HG02678 (cell line): ENCODE measurements at regions not wholly inside any gene's neighbourhood (a gene's known extent, or its start where the extent isn't known, plus 50 kb on each side); places are given as distances from the start of the nearest gene placed in this dataset.
"Not testable (repeated sequence)": the region's sequence is repeated elsewhere in the genome, so short reads cannot be mapped to it uniquely, and the experiment has no call there.

Experiments
- ATAC-seq: cut with Tn5 transposase; IDR thresholded peaks from one replicate; pipeline ENCODE4 v1.9.1; 2021; ENCODE audit warnings: mild to moderate bottlenecking, moderate library complexity; ENCODE audit not compliant: unreplicated experiment

DNA sequence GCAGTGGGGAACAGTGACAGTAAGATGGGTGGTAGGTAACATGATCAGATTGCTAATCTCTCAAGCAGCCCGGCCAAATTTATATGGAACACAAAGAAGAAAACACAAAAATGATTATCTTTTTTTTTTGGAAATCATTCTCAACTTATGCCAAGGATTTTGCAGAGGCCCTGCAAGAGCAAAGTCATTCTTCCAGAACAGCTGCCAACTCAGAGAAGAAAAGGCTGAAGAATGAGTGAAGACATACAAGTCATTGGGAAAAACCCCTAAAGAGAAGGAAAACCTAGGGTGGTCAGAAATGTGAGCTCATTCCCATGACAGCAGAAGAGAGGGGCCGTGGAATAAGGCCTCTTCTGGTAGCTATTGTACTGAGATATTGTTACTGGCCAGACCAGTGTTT, 246.7 kb downstream of the SHOX2 start:
- ATAC-seq = no peak

DNA sequence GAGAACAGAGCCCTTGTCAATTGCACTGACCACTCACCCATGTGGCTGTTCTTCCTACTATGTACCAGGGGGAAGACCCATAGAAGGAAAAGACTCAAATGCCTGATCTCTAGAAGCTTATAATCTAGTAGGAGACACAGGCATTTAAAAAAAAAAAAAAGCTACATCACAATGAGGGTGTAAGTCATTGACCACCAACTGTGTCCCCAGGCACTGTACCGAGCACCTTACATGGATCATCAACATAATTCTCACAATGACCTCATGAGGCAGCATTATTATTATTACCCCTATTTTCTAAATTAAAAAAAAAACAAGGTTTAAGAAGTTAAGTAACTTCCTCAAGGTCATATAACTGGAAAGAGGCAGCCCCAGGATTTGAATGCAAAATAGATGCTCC, 247.4 kb downstream of the SHOX2 start:
- ATAC-seq = no peak

DNA sequence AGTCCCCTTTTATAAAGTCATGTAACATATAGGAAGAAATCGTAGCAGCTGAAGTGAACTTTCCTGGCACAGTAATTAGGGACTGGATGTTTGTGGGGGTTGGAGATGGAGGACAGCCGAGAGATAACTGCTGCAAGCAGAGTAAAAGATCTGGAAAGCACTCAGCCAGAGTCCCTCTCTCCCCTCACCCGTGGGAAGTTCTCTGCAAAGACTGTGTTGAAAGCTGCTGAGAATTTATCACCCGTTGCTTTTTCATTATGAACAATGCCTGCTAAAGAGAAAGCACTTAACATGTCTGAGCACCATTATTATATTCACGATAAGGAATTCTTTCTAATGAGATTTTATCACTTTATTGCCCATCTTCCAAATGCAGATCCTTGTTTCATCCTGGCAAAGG, 248.8 kb downstream of the SHOX2 start:
- ATAC-seq = no peak

DNA sequence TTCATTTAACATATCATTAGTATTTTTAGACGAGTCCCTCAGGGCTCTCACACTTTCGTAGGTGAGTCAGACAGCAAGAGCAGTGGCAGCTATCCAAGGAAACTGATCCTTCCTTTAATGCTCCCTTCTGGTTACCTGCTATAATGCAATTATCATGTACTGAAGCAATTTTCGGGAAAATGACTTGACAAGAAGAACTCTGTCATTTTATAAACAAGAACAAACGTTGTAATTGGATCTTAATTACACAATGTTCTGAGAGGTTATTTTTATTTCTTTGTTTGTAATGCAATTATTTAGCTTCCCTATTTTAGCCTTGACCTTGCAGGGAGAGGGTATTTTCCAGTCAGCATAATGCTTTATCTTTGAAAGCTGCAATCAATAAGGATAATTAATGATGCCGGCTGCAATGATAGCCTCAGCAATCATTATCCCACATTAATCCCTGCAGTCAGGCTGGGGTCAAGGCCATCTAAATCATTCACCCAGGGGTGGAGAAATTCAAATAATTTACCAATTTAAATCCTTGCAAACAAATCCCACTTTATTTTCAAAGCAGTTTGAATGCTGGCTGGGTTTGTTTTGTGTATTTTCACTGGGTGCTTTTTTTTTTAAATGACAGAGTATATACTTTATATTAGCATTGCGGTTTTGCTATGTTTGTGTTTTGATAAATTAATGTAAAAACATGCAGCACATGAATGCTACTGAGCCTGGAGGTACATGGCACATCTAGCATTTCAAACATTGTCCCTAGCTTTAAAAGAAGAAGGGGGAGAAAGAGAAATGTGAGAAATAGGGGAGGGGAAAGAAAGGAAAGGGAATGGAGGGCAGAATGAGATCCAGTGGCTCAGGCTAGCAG, 249.9 kb downstream of the SHOX2 start:
- ATAC-seq = no peak

DNA sequence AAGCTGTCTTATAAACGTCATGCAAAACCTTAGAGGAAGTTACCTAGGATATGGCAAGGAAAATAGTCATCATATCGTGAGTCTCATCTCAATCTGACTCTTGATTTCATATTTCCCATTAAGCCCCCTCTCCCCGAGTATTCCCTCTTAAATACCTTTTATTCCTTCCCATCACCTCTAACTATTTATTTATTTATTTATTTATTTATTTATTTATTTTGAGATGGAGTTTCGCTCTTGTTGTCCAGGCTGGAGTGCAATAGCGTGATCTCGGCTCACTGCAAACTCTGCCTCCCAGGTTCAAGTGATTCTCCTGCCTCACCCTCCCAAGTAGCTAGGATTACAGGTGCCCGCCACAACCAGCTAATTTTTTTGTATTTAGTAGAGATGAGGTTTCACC, 260.4 kb downstream of the SHOX2 start:
- ATAC-seq = not testable (repeated sequence)

DNA sequence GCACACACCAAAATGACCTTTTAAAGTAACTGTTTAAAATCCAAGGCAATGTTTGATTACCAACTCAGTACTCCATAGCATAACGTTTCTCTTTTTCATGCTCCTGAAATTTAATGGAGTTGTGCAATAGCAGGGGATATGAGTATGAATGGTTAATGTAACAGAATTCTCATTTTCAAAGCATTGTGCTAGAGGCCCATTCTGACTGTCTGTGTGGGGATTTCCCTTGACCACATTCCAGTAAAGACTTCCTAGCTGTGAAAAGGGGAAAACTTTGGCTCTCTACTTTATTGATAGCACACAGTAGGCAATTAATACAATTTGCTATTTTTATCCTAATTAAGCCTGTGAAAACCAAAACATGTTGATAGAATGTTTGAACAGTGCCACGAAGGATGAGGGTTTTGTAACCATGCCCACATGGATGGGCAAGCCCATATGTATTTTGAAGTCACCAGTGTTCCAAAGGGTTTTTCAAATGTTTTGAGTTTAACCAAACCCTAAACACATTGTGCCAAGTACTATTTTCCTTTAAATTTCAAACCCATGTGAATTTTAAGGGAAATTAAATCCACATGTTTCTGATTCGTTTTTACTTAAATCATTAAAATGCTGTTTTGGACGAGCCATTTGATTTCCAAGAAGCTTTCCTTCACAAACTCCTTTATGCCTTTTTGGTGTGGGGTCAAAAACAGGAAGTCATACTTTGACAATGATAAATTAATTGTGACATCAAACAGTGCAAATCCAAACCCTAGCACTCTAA, 261.2 kb downstream of the SHOX2 start:
- no peak for ATAC-seq

DNA sequence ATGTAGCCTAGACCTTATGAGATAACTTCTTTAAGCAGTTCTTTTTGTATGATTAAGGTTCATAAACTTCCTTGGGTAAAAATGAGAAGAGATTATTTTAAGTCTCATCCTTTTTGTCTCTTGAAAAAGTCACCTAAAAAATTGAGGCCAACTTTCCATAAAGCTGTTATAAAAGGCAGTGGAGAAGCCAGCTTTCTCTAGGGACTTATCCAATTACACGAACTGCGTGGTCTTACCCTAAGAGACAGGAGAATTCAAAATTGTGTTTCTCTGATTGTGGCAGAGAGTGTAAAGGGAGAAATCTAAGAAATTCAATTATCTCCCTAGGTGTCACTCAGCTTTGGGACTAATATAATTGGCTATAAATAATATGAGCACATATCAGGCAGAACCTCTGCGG, 262.0 kb downstream of the SHOX2 start:
- ATAC-seq = no peak

DNA sequence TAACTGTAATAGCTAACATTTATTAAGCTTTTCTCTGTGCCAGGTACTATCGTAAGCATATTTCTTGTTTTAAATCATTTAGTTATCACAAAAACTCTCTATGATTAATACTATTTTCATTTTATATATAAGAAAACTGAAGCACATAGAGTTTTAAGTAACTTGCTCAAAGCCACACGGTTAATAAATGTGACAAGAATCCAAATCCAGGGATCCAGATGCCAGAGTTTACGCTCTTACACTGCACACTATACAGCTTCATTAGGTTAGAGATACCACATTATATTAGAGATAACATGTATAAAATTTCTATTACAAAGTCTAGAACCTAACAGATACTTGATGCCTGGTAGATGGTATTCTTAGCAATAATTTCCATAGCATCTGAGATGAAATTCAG, 265.2 kb downstream of the SHOX2 start:
- no peak for ATAC-seq

DNA sequence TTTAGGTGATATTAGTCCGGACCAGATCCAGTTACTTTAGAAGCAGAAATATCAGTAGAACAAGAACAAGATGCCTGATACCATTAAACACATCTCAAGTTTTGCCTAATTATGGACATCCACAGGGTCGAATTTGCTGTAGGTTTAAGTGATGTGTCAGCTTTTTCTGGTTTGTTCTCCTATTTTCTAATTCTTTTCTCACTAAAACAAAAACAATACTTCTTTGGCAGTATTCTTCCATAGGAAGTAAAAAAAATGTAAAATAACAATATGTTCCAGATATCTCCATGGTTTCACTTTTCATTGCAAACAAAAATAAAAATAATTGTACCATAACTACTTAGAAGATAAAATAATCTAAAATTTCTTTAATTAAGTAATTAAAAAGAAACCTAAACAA, 265.7 kb downstream of the SHOX2 start:
- no peak for ATAC-seq

DNA sequence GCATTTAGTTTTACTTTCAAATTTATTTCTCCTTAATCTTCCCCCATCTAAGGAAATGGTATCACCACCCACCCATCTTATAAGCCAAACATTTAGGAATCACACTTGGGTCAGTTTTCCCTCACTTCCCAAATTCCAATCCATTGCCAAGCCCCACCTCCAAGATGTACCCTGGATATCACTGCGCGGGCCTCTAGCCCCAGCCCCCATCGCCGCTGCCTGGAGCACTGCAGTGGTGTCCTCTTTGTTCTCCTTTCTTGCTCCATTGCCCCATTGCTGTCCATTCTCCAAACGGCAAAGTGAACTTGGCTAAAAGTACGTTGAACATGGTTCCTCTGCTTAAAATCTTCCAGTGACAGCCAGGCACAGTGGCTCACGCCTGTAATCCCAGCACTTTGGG, 267.8 kb downstream of the SHOX2 start:
- ATAC-seq = no peak

DNA sequence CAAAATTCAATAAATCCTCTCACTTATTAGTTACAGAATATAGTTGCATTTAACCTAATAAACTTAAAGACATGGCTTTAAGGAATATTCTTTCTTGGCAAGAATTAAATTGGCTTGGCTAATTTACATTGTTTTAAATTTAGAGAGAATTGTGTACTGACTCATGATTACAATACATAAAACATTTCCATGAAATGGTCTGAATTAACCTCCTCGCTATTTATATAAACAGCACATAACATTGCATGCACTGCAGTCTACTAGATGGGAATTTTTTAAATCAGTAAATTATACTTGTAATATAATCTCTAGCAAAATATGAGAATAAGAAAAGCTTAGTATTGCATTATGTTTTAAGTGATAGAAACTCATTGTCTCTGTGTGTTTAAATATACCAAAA, 268.9 kb downstream of the SHOX2 start:
- no peak for ATAC-seq

DNA sequence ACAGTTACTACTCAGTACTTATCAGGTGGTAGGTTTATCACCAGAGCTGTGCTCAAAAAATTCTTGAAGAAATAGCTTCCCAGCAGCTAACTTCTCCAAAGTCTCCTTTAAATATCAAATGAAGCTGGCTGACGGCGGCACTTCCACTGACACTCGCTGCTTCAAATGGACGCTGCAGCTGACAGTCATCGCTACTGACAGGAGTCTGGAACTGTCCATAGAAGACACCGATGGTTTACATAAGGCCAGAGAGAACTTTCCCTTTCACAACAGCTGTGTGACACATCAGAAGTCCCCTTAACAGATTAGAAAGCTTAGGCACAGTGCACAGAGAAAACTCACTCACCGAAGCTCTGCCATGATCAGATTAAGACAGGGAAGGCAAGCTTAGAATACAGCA, 270.2 kb downstream of the SHOX2 start:
- no peak for ATAC-seq

DNA sequence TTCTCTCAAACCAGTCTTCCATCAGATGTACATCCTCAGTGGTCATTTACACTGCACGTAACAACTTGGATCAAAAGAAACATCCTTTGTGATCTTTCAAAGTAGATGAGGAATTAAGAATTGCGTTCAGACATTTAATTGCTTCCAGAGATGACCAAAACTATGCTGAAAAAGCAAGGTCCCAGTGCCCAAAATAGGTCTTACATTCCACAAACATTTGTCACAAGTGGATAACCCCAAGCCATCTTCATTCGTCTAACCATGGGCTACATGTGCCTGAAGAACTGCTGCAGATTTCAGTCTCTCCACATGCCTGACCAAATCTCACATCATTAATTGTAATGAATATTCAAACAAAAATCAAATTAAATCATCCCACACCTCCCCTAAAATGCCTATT, 273.6 kb downstream of the SHOX2 start:
- no peak for ATAC-seq

DNA sequence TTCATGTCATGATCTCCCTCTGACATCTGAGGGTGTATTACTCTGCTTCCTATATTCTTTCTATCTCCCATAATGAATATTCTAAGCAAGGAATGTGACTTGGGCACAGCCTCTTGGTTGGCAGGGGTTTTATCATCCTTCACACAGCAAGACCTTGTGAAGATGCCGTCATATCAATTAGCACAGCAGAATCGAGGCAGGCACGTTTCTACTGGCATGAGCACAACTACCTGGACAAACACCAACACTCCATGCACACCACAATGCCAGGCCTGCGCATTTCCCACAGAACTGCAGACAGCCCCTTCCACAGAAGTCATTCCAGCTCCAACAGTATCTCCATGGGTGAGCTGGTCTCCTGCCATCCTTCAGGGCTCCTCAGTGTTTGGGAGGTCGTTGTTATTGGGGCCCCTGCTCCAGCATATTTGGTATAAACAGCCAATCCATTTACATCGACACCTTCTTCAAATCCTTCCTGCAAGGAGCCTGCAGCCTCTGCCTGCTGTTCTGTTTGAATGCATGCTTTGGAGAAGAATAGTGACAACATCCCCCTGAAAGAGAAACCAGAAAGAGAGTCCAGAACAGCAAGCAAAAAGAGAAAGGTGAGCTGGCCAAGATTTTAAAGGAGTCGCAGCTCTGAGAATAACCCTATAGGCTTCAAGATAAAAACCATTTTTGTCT, 275.5 kb downstream of the SHOX2 start:
- ATAC-seq = no peak

DNA sequence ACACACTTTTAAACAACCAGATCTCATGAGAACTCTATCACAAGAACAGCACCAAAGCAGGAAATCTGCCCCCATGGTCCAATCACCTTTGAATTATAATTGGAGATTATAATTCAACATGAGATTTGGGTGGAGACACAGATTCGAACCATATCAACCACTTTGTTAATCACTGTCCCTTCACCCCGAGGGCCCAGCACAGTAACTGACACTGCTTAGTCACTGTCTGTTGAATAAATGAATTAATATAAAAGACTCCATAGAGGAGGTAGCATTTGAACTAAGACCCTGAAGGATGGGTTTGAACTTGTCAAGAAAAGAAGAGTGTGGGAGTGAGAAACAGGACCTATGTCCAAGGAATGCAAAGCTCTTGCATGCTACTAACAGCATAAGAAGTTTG, 276.4 kb downstream of the SHOX2 start:
- no peak for ATAC-seq

DNA sequence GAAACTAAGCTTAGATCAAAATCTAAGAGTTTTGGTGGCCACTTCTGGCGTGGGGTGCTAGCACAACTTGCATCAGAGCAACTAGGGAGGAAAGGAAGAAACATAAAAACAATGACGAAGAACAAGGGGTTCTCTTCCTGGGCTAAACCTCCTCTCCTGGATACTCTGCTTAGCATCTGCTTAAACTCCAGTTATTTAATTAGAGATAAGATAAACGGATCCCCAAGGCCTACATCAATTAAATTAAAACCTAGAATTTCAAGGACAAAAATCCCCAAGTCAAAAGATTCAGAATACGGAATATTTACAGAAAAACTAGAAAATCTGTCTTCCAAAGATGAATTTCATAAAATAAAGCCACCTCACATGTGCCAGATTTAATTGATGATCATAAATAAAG, 281.9 kb downstream of the SHOX2 start:
- no peak for ATAC-seq

DNA sequence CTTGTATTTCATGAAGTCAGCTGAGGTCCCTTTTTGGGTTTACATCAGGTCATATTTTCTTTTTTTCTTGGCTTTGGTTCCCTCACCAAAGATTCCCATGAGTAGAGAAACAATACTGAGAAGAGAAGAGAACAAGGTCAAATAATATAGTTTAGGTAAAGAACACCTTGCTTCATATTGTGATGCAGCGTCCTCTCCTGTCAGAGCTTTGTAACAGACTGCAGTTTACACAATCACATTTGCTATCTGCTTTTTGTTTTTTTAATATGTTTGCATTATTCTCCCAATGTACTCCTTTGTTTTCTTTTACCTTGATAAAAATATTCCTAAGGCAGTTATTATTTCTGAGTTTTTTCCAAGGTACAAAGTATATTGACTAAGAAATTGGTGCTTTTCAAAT, 283.2 kb downstream of the SHOX2 start:
- ATAC-seq = no peak

DNA sequence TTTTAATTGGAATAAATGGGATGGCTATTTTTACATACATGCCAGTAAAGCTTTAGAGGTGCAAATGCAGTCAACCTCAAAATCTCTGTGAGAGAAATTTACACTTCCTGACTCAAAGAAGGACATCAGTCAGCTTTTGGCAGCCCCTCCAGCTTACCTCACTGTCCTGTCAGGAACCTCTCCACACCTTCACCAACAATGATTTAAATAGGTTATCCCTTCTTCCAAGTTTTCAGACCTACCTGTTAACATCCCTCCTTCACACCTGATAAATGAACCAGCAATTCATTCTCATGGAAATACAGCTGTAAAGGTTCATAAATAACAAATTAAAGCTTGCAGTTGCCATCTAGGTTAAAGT, 286.1 kb downstream of the SHOX2 start:
- no peak for ATAC-seq

DNA sequence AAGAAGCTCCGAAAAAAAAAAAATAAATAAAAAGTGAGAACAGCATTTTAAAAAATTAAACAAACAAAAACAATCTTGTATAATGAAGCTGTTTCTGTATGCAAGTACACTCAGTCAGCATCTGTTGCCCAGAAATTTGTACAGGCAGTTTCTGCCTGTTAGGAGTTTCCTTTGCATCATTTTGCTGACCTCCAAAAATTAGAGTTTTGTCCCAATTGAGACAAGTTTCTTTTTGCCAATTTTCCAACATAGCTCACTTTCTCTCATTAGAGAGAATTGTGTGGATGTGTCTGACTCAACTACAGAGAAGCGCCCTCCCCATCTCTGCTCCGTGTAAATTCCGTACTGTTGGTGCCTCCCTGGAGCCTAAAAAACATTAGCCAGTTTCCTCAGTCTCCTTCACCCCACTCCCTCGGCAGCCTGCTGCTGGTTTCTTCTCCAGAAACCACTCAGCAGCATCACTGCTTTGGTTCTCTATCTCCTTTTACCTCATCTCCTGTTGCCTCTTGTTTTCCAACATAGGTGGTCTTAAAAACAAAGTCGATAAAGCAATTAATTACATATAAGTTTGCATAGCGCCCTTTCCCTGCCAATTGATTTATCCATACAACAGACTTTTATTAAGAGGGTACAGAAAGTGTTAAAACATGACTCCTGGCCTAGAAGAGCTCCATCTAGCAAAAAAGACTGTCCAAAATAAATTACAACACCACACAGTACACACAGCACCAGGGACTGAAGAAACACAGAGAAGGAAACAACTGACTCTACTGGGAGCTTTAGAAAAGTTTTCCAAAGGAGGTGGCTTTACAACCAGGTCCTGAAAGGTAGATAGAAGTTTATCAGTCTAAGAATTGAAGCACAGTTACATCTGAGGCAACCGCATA, 286.7 kb downstream of the SHOX2 start:
- ATAC-seq = no peak

DNA sequence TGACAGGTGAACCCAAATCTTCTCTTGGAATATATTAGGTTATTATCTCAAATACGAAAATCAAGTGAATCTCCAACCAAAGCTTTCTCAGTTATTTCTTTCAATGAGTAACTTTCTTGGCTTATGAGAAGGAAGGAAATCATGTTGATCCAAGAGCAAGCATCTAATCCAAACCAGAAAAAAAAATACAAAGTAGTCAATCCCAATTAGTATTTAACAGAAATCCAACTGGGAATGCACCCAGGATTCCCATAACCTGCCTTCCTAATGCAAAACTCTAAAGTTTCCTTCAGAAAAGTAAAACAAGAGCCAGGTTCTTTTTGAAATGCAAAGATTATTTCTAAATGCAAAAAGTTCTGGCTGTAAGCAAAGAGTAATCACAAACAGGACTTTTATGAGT, 289.3 kb downstream of the SHOX2 start:
- ATAC-seq = no peak

DNA sequence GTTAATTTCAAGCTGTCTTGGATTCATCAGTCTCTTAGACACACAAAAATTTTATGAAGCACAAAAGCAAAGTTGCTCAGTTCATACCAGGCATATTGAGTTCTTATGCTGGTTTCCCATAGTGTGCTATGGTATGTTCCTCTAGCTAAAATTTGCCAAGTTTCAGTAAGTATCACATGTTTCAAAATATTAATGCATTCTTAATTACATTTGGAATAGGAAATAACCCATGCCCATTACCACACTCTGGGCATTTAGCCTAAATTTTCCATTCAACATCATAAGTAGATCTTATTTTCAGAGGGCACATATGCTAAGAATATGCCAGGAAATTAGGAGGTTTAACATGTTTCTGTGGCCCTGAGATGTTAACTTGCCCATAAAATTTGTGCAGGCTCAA, 289.9 kb downstream of the SHOX2 start:
- no peak for ATAC-seq
